ENCODE measurements at regions not wholly inside any gene's neighbourhood (a gene's known extent, or its start where the extent isn't known, plus 50 kb on each side); places are given as distances from the start of the nearest gene placed in this dataset.

- H3K79me2 ChIP-seq (ENCODE audit: control insufficient read depth, insufficient read depth, low read length): no peaks in the 10 kb centered on the region
- RAD21 ChIA-PET (ENCODE audit: unreplicated experiment): interaction anchor here (0.7 to 1.3 kb wide), 4 partner anchors 64 to 139 kb away, joined by 3 read pairs; no protein-coding TSS in a partner anchor
- 4% methylated on average over 3 of the region's 3 CpGs for WGBS (ENCODE audit: insufficient coverage, insufficient replicate concordance, low lambda C conversion rate, missing lambda C conversion rate)
- H3K36me3 ChIP-seq (ENCODE audit: control insufficient read depth in 2 of 2, insufficient read depth in 2 of 2, low read length in 1 of 2): no peaks in the 10 kb centered on the region
- DNase-seq (ENCODE audit: low read depth, low spot score) (no peak), ATAC-seq (no peak), FAIRE-seq (no peak)
- POLR2A ChIA-PET: interaction anchor here (0.5 to 0.8 kb wide), 2 partner anchors 56 to 73 kb away, joined by 3 to 4 read pairs; no protein-coding TSS in a partner anchor
- in situ Hi-C loops (cut with MboI) (no loop called here), intact Hi-C loops (cut with micrococcal nuclease; ENCODE audit: unreplicated experiment) (no loop called here)
- H3K27me3 ChIP-seq (replicated peaks in 1 of 2; ENCODE audit: control insufficient read depth in 2 of 2, insufficient read depth in 2 of 2, low read length in 1 of 2): no peaks in the 10 kb centered on the region
- BruUV-seq (replicated peaks): no TSS peak
- no peak overlapping the region for H3K4me3 ChIP-seq
- H3K27ac ChIP-seq (ENCODE audit: control insufficient read depth, insufficient read depth): no peak overlapping the region
- TF ChIP-seq GATAD2B (conservative IDR thresholded peaks at IDR 0.05; ENCODE audit: low read depth): no peak
- TF ChIP-seq BACH1 (IDR thresholded peaks at IDR 0.05; ENCODE audit: borderline replicate concordance): no peak
- no peak for TF ChIP-seq MEF2B (IDR thresholded peaks at IDR 0.05; ENCODE audit: partially characterized antibody, poor library complexity, severe bottlenecking)
- no peak for TF ChIP-seq SMC3 (IDR thresholded peaks at IDR 0.05; ENCODE audit: borderline replicate concordance, low read length)
- TF ChIP-seq E2F4 (IDR thresholded peaks at IDR 0.05; ENCODE audit: low read depth, low read length): no peak
- no peak for TF ChIP-seq BCLAF1 (IDR thresholded peaks at IDR 0.05)
- TF ChIP-seq NKRF (conservative IDR thresholded peaks at IDR 0.05): no peak
- H3K9me3 ChIP-seq (replicated peaks; ENCODE audit: control insufficient read depth, insufficient read depth, low read length): no peaks in the 10 kb centered on the region
- no peaks in the 10 kb centered on the region for H3K4me1 ChIP-seq (ENCODE audit: control insufficient read depth, insufficient read depth, low read length)
- SMC1A ChIA-PET (ENCODE audit: uncharacterized antibody, unreplicated experiment): interaction anchor here (0.6 to 1.7 kb wide), 15 partner anchors 14 to 137 kb away, joined by 3 to 6 read pairs (median 3); no protein-coding TSS in a partner anchor
- CTCF ChIA-PET: interaction anchor here (0.9 to 1.6 kb wide), 4 partner anchors 26 to 139 kb away, joined by 3 to 4 read pairs (median 3); no protein-coding TSS in a partner anchor
- no peaks in the 10 kb centered on the region for H4K20me1 ChIP-seq (ENCODE audit: control insufficient read depth, insufficient read depth)
- H2AFZ ChIP-seq (ENCODE audit: control insufficient read depth, low read depth, low read length): no peak overlapping the region
- H3K9ac ChIP-seq (ENCODE audit: control insufficient read depth, insufficient read depth, low read length): no peak overlapping the region
- H3K4me2 ChIP-seq (ENCODE audit: control insufficient read depth, insufficient read depth): no peak overlapping the region
These were observed 126.7 kb downstream of the PRRX1 start for GRCh38 chr1:170790651-170791071.
